HEK293 (cell line): ENCODE measurements at regions not wholly inside any gene's neighbourhood (a gene's known extent, or its start where the extent isn't known, plus 50 kb on each side); places are given as distances from the start of the nearest gene placed in this dataset.

Source experiments
- KLF10 ChIP-seq: fragments of 450-650 bp; IDR thresholded peaks from 2 replicates; pipeline ENCODE4 v1.5.1; 2018; ENCODE audit warnings: missing biosample characterization, mild to moderate bottlenecking, missing genetic modification characterization
- TRIM28 ChIP-seq: IDR thresholded peaks from 2 replicates; pipeline ENCODE4 v1.6.1; 2011; ENCODE audit warnings: low read length, control low read depth, borderline replicate concordance
- ZNF174 ChIP-seq: fragments of 450-650 bp; formaldehyde crosslinking; IDR thresholded peaks from 2 replicates; pipeline ENCODE4 v1.5.0; 2017; ENCODE audit warnings: missing biosample characterization, mild to moderate bottlenecking, missing genetic modification characterization
- ZNF404 ChIP-seq: fragments of 450-650 bp; formaldehyde crosslinking; IDR thresholded peaks from 2 replicates; pipeline ENCODE4 v1.5.1; 2017; ENCODE audit warnings: missing biosample characterization, missing genetic modification characterization
- TF ChIP-seq, protein P1 (sequence below): fragments of 450-650 bp; formaldehyde crosslinking; IDR thresholded peaks from 2 replicates; pipeline ENCODE4 v1.5.1; 2016; ENCODE audit warnings: missing biosample characterization, missing genetic modification characterization

DNA sequence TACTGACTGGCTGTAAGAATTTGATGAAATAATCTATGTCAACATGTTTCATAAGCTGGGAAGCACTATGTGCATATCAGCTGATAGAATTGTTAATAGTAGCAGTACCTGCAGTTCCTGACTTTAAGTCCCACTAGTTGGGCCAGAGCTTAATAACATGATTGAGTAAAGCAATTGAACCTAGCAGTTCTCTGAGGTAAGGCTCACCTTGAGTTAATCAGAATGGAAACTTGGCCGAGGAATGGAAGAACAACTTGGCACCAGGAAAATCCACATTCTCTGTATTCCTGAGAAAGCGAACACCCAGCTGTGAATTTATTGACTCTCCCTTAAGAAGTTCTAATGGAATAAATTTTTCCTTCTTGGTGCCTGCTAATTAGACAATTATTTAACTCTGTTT, 262.6 kb downstream of the IGSF11 start:
- TF ChIP-seq ZNF174 (tag by site-specific recombination) (no peak), TRIM28 (no peak), ZNF404 (no peak), KLF10 (tag by site-specific recombination) (no peak)
- TF ChIP-seq, protein P1, sequence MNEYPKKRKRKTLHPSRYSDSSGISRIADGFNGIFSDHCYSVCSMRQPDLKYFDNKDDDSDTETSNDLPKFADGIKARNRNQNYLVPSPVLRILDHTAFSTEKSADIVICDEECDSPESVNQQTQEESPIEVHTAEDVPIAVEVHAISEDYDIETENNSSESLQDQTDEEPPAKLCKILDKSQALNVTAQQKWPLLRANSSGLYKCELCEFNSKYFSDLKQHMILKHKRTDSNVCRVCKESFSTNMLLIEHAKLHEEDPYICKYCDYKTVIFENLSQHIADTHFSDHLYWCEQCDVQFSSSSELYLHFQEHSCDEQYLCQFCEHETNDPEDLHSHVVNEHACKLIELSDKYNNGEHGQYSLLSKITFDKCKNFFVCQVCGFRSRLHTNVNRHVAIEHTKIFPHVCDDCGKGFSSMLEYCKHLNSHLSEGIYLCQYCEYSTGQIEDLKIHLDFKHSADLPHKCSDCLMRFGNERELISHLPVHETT = no peak
